Epidermal melanocyte (primary cell): ENCODE measurements at regions not wholly inside any gene's neighbourhood (a gene's known extent, or its start where the extent isn't known, plus 50 kb on each side); places are given as distances from the start of the nearest gene placed in this dataset.
A peak's percentile ranks its signal among the peaks of the same experiment; 100 is the strongest.
"Not testable (repeated sequence)": the region's sequence is repeated elsewhere in the genome, so short reads cannot be mapped to it uniquely, and the experiment has no call there.

Source experiments
- DNase-seq: peaks from one replicate; pipeline ENCODE4 v3.0.0; 2011; ENCODE audit warnings: low spot score; ENCODE audit not compliant: insufficient read length

DNA sequence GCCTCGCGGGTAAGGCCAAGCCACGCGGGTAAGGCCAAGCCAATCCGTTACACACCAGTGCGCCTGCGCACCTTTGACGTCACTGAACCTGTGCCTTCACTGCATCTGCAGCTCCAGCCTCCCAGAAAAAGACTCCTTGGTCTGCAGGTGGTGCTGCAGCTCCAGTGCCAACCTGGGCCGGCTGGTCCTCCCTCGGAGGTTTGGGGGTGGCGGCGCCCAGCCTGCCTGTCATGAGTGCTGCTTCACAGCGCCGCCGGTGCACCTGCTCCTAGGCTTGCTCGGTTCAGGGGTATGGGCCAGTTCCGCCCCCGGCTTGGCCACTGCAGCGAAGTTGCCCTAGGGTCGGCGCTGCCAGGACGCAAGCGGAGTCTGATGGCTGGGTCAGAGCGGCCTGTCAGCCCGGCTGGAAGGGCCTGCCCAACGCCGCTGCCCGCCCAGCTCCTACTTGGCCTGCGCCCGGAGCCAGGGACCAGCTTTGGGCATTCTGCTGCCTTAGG is 146.6 kb downstream of the USP22 start:
- no peak for DNase-seq

DNA sequence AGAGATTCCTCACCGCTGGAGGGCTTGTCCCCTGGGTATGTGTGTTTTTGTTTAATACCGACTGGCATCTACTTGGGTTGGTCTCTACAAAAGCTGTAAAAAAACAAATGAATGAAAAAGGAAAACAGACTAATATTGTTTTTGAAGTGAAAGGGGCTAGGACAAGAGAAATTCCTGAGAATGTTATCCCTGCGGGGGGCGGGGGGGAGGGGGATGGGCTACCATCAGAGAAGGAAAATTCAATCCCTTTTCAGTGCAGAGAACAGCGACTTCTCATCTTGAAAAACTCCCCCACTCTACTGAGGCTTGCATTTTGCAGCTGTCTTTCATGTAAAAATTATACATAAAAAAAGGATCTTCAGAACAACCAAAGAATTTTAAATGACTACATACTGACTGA is 144.1 kb downstream of the USP22 start:
- DNase-seq: not testable (repeated sequence)

DNA sequence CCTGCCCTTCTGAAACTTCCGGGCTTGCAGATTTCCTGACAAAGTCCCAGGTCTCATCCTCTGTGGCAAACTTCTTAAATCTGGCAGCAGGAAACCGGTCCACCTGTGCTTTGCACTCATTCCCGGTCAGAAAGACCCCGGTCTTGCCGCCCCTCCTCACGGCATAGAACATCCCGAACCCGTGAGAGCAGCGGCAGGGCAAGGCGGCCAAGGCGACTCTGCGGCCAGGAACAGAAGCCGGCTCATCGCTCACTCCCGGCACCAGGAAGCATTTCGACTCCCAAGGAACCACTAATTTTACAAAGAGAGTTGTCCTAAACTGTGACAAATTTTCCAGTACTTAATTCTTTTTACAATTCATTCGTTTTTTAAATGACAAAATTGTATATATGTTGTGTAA is 140.3 kb downstream of the USP22 start:
- not testable (repeated sequence) for DNase-seq

DNA sequence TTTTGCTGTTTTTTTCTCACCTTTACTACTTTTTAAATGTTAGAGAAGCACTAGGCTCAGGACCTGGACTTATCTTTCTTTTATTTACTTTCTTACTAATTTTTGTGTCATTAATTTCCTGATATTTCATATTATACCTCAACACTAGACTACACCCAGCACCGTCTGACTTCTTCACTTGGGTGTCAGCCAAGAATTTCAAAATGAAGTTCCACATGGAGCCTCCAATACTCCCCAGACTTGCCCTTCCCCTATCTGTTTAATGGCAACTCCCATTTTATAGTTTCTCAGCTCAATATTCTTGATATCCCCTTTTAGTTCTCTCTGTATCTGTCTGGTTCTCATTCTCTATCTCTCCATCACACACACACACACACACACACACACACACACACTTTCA is 139.3 kb downstream of the USP22 start:
- not testable (repeated sequence) for DNase-seq

DNA sequence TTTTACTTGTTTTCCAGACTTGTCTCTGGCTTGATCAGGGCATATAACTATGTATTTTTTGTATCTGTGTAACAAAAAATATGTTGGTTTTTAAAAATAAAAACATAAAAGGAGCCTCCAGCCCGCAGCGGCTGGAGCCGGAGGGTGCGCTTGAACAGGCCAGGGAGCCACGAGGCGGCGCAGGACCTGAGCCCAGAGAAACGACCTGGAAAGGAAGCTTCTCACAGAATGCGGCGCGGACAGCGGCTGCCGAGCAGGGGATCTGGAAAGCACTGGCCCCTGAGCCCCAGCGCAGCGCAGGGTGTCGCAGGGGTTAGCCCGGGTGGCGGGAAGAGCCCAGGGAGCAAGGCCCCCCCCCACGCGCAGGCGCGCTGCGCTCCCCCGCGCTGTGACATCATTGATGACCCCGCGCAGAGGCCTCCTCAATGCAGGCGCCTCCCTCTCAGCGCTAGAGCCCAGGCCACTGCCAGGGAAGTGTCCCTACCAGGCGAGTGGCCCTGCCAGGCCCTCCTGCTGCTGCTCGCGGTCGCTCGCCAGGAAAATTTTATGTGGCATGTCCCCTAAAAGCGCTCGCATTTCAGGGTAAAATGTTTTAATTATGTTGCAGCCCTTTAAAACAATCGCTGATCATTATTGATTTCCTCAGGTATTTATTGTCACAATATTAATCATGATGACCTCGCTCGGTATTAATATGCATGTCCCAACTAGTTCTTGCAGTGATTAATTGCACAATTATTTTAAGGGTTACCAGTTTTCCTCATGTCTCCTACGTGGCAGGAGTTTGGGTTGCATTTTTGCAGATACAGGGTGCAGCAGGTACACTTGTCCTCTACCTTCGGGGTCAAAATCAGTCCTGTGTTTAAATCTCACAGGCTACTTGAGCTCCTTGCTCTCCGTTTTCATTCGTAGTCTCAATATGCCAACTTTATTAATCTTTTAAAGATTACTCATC is 134.2 kb downstream of the USP22 start:
- peak; percentile 89 for DNase-seq

DNA sequence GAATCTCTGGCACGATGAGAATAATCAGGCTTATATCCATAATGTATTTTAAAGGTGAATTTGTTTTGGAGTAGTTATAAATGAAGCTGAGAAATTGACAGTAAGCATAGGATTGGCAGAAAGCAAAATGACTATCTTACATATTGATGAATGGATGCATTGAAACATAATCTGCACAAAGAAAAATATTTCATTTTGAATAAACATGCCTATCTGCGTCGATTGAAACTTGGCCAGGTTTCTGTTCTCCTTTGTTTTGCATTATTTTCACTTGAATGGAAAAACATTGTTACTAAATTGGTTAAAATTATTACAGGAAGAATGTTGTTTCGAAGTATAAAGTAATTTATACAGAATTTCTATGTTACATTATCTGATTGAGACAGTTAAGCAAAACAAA is 128.2 kb downstream of the USP22 start:
- DNase-seq: no peak

- DNase-seq: no peak
Observed at GRCh38 chr17:20916383-20916782, 126.4 kb downstream of the USP22 start.

DNA sequence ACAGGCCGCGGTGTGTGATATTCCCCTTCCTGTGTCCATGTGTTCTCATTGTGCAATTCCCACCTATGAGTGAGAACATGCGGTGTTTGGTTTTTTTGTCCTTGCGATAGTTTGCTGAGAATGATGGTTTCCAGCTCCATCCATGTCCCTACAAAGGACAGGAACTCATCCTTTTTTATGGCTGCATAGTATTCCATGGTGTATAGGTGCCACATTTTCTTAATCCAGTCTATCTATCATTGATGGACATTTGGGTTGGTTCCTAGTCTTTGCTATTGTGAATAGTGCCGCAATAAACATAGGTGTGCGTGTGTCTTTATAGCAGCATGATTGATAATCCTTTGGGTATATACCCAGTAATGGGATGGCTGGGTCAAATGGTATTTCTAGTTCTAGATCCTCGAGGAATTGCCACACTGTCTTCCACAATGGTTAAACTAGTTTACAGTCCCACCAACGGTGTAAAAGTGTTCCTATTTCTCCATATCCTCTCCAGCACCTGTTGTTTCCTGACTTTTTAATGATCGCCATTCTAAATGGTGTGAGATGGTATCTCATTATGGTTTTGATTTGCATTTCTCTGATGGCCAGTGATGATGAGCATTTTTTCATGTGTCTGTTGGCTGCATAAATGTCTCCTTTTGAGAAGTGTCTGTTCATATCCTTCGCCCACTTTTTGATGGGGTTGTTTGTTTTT is 125.1 kb downstream of the USP22 start:
- DNase-seq: not testable (repeated sequence)

DNA sequence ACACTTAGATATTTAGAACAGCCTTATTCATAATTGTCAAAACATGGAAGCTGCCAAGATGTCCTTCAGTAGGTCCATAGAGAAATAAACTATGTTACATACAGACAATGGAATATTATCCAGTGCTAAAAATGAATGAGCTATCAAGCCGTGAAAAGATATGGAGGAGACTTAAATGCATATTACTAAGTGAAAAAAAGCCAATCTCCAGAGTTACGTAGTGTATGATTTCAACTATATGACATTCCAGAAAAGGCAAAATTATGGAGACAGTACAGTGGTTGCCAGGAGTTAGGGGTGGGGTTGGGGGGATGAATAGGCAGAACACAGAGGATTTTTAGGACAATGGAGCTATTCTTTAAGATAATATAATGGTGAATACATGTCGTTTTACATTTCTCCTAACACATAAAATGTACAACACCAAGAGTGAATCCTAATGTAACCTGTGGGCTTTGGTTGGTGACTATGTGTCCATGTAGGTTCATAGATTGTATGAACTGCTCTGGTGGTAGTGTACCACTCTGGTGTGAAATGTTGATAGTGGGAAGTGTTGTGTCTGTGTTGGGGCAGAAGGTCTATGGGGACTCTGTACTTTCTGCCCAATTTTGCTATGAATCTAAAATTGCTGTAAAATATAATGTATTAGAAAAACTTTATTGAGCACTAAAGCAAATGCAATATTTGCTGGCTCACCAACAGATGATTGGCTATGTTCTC is 122.6 kb downstream of the USP22 start:
- no peak for DNase-seq

GRCh38 chr17:20920815-20921199 is 122.0 kb downstream of the USP22 start:
- DNase-seq: no peak

DNA sequence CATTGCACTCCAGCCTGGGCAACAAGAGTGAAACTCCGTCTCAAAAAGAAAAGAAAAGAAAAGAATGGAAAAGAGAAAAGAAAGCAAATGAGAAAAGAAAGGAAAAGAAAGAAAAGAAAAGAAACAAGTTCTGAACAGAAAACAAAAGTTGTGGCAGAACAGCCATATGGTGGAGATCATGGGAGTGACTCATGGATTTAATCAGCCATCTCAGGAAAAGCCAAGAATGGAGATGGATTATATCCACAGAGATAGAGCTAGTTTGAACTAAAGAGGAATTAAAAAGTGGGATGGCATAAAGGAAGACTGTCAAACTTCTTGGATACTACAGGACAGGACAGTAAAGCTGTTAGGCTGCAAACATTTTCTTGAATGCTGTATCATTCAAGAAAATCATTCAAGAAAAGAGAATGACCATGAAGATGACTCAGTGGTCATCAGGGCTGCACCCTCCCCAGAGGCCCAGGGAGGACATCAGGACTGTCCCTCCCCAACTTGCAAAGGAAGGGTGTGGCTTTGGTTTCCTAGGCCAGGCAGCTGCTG is 120.6 kb downstream of the USP22 start:
- DNase-seq: no peak

- DNase-seq: no peak
Observed at GRCh38 chr17:20924306-20924705, 118.5 kb downstream of the USP22 start.

GRCh38 chr17:20925091-20925490 is 117.7 kb downstream of the USP22 start:
- no peak for DNase-seq

DNA sequence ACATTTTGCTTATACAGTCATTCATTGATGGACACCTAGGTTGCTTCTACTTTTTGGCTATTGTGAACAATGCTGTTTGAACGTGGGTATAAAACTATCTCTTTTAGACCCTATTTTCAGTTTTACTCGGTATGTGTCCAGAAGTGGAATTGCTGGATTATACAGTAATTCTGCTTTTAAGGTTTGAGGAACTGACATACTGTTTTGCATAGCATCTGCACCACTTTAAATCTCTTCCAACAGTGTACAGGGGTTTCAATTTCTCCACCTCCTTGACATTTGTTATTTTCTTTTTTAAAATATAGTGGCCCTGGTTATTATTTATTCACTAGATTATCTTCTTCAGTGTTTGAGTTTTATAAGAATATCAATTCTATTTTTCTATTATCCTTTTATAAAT is 116.9 kb downstream of the USP22 start:
- DNase-seq: no peak

- DNase-seq: no peak
Observed at GRCh38 chr17:20926532-20926931, 116.3 kb downstream of the USP22 start.

- DNase-seq: no peak
Observed at GRCh38 chr17:20927308-20927977, 115.4 kb downstream of the USP22 start.

- no peak for DNase-seq
Observed at GRCh38 chr17:20929334-20929733, 113.5 kb downstream of the USP22 start.

DNA sequence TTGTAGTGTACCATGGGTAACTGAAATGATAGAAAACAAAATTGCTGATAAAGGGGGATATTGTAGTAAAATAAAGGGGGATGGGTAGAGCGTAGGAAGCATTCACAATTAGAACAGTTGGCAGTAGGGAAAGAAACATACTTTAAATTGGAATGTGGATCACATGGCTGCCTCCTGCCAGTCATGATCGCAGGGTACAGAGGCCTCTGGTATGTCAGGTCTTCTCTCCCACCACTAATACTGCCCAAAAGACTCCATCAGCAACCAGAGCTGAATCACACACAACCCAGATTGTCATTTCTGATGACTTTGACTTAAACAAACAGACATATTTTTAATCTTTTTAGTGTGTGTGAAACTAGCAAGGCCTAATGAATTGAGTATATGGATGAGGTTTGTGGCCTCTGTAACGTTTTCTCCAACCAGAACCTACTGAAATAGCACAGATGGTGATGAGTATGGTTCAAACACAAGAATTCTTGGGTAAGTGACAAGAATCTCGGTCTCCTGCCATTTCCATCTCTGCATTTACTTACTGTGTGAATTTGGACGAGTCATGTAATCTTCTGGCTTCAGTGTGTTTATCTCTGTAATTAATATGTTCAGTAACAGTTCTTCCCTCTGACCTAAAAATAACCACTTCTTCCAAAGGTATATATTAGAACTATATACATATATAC is 112.6 kb downstream of the USP22 start:
- DNase-seq: no peak

- DNase-seq: not testable (repeated sequence)
Observed at GRCh38 chr17:20933040-20933439, 109.8 kb downstream of the USP22 start.

- no peak for DNase-seq
Observed at GRCh38 chr17:20934288-20934687, 108.5 kb downstream of the USP22 start.
